ENCODE measurements at regions not wholly inside any gene's neighbourhood (a gene's known extent, or its start where the extent isn't known, plus 50 kb on each side); places are given as distances from the start of the nearest gene placed in this dataset.

GRCh38 chr9:1929722-1930244, 85.4 kb upstream of the SMARCA2 start:
- no peak overlapping the region for H3K27ac ChIP-seq (ENCODE audit: low read depth, low read length)
- ChIA-PET CTCF (no interaction called here), RAD21 (ENCODE audit: low non-redundant PET in 1 of 2, low total read pairs in 2 of 2, uncharacterized antibody in 2 of 2, unreplicated experiment in 2 of 2) (no interaction called here), POLR2A (no interaction called here)
- H3K4me3 ChIP-seq (replicated peaks in 1 of 2; ENCODE audit: low read depth in 1 of 2, low read length in 2 of 2): no peak overlapping the region
- no peaks in the 10 kb centered on the region for H3K36me3 ChIP-seq (ENCODE audit: control insufficient read depth in 1 of 2, insufficient read depth in 2 of 2, low read length in 2 of 2)
- no peak for ATAC-seq
- intact Hi-C loops (cut with micrococcal nuclease): no loop called here
- no peaks in the 10 kb centered on the region for H3K4me1 ChIP-seq (ENCODE audit: control insufficient read depth in 1 of 2, insufficient read depth in 2 of 2, low read length in 2 of 2)
- no peaks in the 10 kb centered on the region for H3K9me2 ChIP-seq (ENCODE audit: insufficient read depth)
- BruUV-seq (replicated peaks): no TSS peak
- H3K9me3 ChIP-seq (ENCODE audit: control insufficient read depth in 1 of 2, insufficient read depth in 1 of 2, low read depth in 1 of 2, low read length in 2 of 2): no peaks in the 10 kb centered on the region
- H3K4me2 ChIP-seq (ENCODE audit: low read length): no peak overlapping the region
- no peaks in the 10 kb centered on the region for H3K79me2 ChIP-seq (ENCODE audit: insufficient read depth, low read length)
- no peak overlapping the region for H3K9ac ChIP-seq (ENCODE audit: low read length)
- H3K27me3 ChIP-seq (ENCODE audit: insufficient read depth, low read length): peaks cover 13% of the 10 kb centered on the region; the same call in 1 of the 2 replicates
- no peak for TF ChIP-seq SIN3A (IDR thresholded peaks at IDR 0.05; ENCODE audit: low read depth)
- no peak for TF ChIP-seq SP1 (IDR thresholded peaks at IDR 0.05; ENCODE audit: low read depth)
- no peak for TF ChIP-seq ZBTB33 (IDR thresholded peaks at IDR 0.05; ENCODE audit: extremely low read depth, insufficient replicate concordance, low read length)
- no peak for TF ChIP-seq FOSL1 (IDR thresholded peaks at IDR 0.05; ENCODE audit: low read depth)
- no peak for TF ChIP-seq SRF (IDR thresholded peaks at IDR 0.05; ENCODE audit: low read depth)
- no peak for TF ChIP-seq JUND (IDR thresholded peaks at IDR 0.05)
- no peak for TF ChIP-seq EGR1 (IDR thresholded peaks at IDR 0.05; ENCODE audit: low read depth)
- TF ChIP-seq CBX3 (IDR thresholded peaks at IDR 0.05; ENCODE audit: low read depth): no peak
- no peak for TF ChIP-seq ZNF274 (IDR thresholded peaks at IDR 0.05; ENCODE audit: low read depth, low read length)
- TF ChIP-seq POLR2AphosphoS5 (IDR thresholded peaks at IDR 0.05; ENCODE audit: low read depth, low read length): no peak
- no peak for TF ChIP-seq CEBPB (IDR thresholded peaks at IDR 0.05; ENCODE audit: low read depth)
- no peak for TF ChIP-seq TCF7L2 (IDR thresholded peaks at IDR 0.05; ENCODE audit: borderline replicate concordance, extremely low read depth, insufficient read depth, insufficient read length)
- TF ChIP-seq EZH2phosphoT487 (IDR thresholded peaks at IDR 0.05; ENCODE audit: borderline replicate concordance): no peak
- TF ChIP-seq EZH2 (IDR thresholded peaks at IDR 0.05): no peak
- TF ChIP-seq REST (IDR thresholded peaks at IDR 0.05; ENCODE audit: low read depth): no peak
- TF ChIP-seq POLR2A (IDR thresholded peaks at IDR 0.05; ENCODE audit: borderline replicate concordance, extremely low read depth, insufficient read depth, insufficient read length): no peak
- TF ChIP-seq YY1 (IDR thresholded peaks at IDR 0.05; ENCODE audit: extremely low read depth, insufficient replicate concordance, low read depth, low read length): no peak
- no peak for TF ChIP-seq RAD21 (IDR thresholded peaks at IDR 0.05; ENCODE audit: low read depth)
- no peak for TF ChIP-seq ZFX (IDR thresholded peaks at IDR 0.05)
- TF ChIP-seq ELF1 (IDR thresholded peaks at IDR 0.05; ENCODE audit: borderline replicate concordance, low read depth): no peak
- no peaks in the 10 kb centered on the region for H4K20me1 ChIP-seq (ENCODE audit: insufficient read depth)
- no peak overlapping the region for H2AFZ ChIP-seq (ENCODE audit: low read depth, low read length, poor library complexity, severe bottlenecking)
- DNase-seq (ENCODE audit: low read depth, low spot score): no peak

Measured in HCT116 (cell line).